ENCODE measurements at regions not wholly inside any gene's neighbourhood (a gene's known extent, or its start where the extent isn't known, plus 50 kb on each side); places are given as distances from the start of the nearest gene placed in this dataset.

- DNase-seq (ENCODE audit: low read depth): no peak
- no peak overlapping the region for H3K4me3 ChIP-seq (ENCODE audit: low read depth, low read length)
- TF ChIP-seq CTCF (IDR thresholded peaks at IDR 0.05; ENCODE audit: insufficient read depth, low read depth, low read length): no peak
These were observed 247.5 kb downstream of the VAPA start for GRCh38 chr18:10161315-10161714.

- DNase-seq (ENCODE audit: low read depth): no peak
- no peak for TF ChIP-seq CTCF (IDR thresholded peaks at IDR 0.05; ENCODE audit: insufficient read depth, low read depth, low read length)
- H3K4me3 ChIP-seq (ENCODE audit: low read depth, low read length): no peak overlapping the region
These were observed 248.5 kb downstream of the VAPA start for GRCh38 chr18:10162340-10162739.

GRCh38 chr18:10164271-10165071 is 250.7 kb downstream of the VAPA start:
- DNase-seq (ENCODE audit: low read depth): no peak
- no peak for TF ChIP-seq CTCF (IDR thresholded peaks at IDR 0.05; ENCODE audit: insufficient read depth, low read depth, low read length)
- no peak overlapping the region for H3K4me3 ChIP-seq (ENCODE audit: low read depth, low read length)

DNA sequence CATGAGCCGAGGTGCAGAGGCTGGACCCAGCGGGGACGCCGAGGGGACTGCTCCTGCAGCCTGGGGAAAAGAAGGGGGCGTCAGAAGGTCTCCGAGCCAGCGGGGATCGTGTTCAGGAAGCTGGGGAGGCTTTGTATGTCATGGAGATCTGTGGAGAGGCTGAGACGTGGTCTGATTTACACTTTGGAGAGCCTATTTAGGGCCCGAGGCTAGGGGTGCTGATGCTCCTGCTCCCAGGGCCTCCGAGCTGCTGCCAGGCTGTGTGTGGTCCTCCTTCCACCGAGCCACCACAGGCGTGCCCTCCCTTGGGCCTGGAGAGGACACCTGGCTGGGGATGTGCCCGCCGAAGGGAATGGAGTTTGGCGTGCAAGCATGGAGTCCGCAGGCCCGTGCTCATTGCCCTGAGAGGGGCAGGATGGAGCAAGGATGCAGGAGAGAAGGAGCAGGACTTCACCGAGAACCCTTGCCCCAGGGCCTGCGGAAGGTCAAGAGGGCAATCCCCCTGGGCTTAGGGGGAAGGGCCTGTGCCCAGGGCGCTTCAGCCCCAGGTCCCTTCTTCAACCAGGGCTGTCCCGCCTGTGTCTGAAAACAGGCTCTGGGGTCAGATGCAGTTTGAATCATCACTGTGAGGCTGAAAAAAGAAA is 252.5 kb downstream of the VAPA start:
- DNase-seq (ENCODE audit: low read depth): no peak
- no peak overlapping the region for H3K4me3 ChIP-seq (ENCODE audit: low read depth, low read length)
- no peak for TF ChIP-seq CTCF (IDR thresholded peaks at IDR 0.05; ENCODE audit: insufficient read depth, low read depth, low read length)

- TF ChIP-seq CTCF (IDR thresholded peaks at IDR 0.05; ENCODE audit: insufficient read depth, low read depth, low read length): no peak
- DNase-seq (ENCODE audit: low read depth): no peak
- H3K4me3 ChIP-seq (ENCODE audit: low read depth, low read length): no peak overlapping the region
These were observed 253.9 kb downstream of the VAPA start for GRCh38 chr18:10167759-10168158.

GRCh38 chr18:10168477-10168876 is 254.7 kb downstream of the VAPA start:
- no peak overlapping the region for H3K4me3 ChIP-seq (ENCODE audit: low read depth, low read length)
- no peak for DNase-seq (ENCODE audit: low read depth)
- TF ChIP-seq CTCF (IDR thresholded peaks at IDR 0.05; ENCODE audit: insufficient read depth, low read depth, low read length): no peak
